ENCODE measurements at regions not wholly inside any gene's neighbourhood (a gene's known extent, or its start where the extent isn't known, plus 50 kb on each side); places are given as distances from the start of the nearest gene placed in this dataset.

DNA sequence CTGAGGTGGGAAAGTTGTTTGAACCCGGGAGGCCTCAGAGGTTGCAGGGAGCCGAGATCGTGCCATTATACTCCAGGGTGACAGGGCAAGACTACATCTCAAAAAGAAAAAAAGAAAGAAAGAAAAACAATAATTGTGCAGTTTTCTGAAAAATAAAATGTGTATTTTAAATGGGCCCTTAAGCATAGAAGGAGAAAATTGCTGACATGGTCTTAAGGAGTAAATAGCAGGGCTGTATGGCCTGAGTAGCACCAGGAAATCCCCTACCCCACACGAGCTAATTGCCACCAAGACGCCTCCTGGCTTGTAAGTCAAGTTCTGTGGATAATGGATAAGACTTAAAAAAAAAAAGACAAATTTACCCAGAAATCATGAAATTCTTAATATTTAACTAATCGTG, 271.4 kb upstream of the NCKAP5 start:
- CTCF ChIA-PET, result interaction anchor here (1.4 kb wide), 1 partner anchor 279 kb away, joined by 3 read pairs; no protein-coding TSS in a partner anchor
- Histone ChIP-seq H3K27ac (ENCODE audit: low read depth in 2 of 2, low read length in 1 of 2) (no peak overlapping the region), H3K4me2 (no peak overlapping the region), H3K9me3 (no peaks in the 10 kb centered on the region), H2AFZ (ENCODE audit: low read depth) (no peak overlapping the region), H3F3A (replicated peaks; ENCODE audit: insufficient read depth) (peaks cover 23% of the 10 kb centered on the region), H3K9me2 (no peaks in the 10 kb centered on the region), H3K4me3 (ENCODE audit: low read depth in 2 of 2, low read length in 1 of 2) (no peak overlapping the region), H3K4me1 (ENCODE audit: control insufficient read depth in 1 of 2, insufficient read depth in 2 of 2, low read depth in 1 of 2, low read length in 1 of 2) (peaks cover 4 to 56% of the 10 kb centered on the region in 2 experiments; a peak in 3 of 4 replicates), H3K79me2 (ENCODE audit: insufficient read depth) (no peaks in the 10 kb centered on the region), H3K9ac (no peak overlapping the region), H4K20me1 (ENCODE audit: insufficient read depth) (no peaks in the 10 kb centered on the region), H3K36me3 (replicated peaks in 1 of 2; ENCODE audit: control insufficient read depth in 1 of 2, insufficient read depth in 2 of 2, low read length in 1 of 2) (no peaks in the 10 kb centered on the region), H3K27me3 (ENCODE audit: insufficient read depth) (no peaks in the 10 kb centered on the region)
- POLR2A ChIA-PET, result no interaction called here
- no peak for DNase-seq
- WGBS (ENCODE audit: low lambda C conversion rate), result 86% methylated on average over 6 of the region's 6 CpGs
- TF ChIP-seq EP300 (IDR thresholded peaks at IDR 0.05; ENCODE audit: borderline replicate concordance in 1 of 2, low read depth in 1 of 2, low read length in 1 of 2), result no peak
- TF ChIP-seq GATA2 (CRISPR knock-in tag; IDR thresholded peaks at IDR 0.05), result no peak
- no peak for TF ChIP-seq CTCF (IDR thresholded peaks at IDR 0.05)
- no peak for TF ChIP-seq NRF1 (IDR thresholded peaks at IDR 0.05; ENCODE audit: low read depth, low read length)
- TF ChIP-seq, protein P1, sequence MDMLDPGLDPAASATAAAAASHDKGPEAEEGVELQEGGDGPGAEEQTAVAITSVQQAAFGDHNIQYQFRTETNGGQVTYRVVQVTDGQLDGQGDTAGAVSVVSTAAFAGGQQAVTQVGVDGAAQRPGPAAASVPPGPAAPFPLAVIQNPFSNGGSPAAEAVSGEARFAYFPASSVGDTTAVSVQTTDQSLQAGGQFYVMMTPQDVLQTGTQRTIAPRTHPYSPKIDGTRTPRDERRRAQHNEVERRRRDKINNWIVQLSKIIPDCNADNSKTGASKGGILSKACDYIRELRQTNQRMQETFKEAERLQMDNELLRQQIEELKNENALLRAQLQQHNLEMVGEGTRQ (IDR thresholded peaks at IDR 0.05; ENCODE audit: borderline replicate concordance, low read depth, low read length), result no peak
- TF ChIP-seq EZH2phosphoT487 (IDR thresholded peaks at IDR 0.05; ENCODE audit: borderline replicate concordance, low read depth), result no peak
- no peak for TF ChIP-seq POLR2AphosphoS5 (IDR thresholded peaks at IDR 0.05; ENCODE audit: low read depth, low read length)
- TF ChIP-seq RCOR1 (IDR thresholded peaks at IDR 0.05; ENCODE audit: low read length), result no peak
- no peak for TF ChIP-seq YY1 (IDR thresholded peaks at IDR 0.05; ENCODE audit: low read depth)
- no peak for TF ChIP-seq SIN3A (IDR thresholded peaks at IDR 0.05; ENCODE audit: borderline replicate concordance, low read depth, low read length)
- TF ChIP-seq, protein P2, sequence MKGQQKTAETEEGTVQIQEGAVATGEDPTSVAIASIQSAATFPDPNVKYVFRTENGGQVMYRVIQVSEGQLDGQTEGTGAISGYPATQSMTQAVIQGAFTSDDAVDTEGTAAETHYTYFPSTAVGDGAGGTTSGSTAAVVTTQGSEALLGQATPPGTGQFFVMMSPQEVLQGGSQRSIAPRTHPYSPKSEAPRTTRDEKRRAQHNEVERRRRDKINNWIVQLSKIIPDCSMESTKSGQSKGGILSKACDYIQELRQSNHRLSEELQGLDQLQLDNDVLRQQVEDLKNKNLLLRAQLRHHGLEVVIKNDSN (IDR thresholded peaks at IDR 0.05; ENCODE audit: borderline replicate concordance, low read depth), result no peak
- TF ChIP-seq MXI1 (IDR thresholded peaks at IDR 0.05; ENCODE audit: low read depth, low read length), result no peak
- TF ChIP-seq TCF12 (IDR thresholded peaks at IDR 0.05), result no peak
- TF ChIP-seq TEAD4 (IDR thresholded peaks at IDR 0.05; ENCODE audit: borderline replicate concordance, insufficient read depth), result no peak
- no peak for TF ChIP-seq PBX3 (IDR thresholded peaks at IDR 0.05)
